Suprapubic skin (tissue), 4 donors: ENCODE measurements at regions not wholly inside any gene's neighbourhood (a gene's known extent, or its start where the extent isn't known, plus 50 kb on each side); places are given as distances from the start of the nearest gene placed in this dataset.

Source experiments
- EP300 ChIP-seq: sonication (generic); formaldehyde crosslinking; IDR thresholded peaks from one replicate; pipeline ENCODE4 v1.6.1; 2017; ENCODE audit warnings: antibody characterized with exemption
- POLR2A ChIP-seq, 2 donors: fragments of 450-650 bp; IDR thresholded peaks; one replicate each; pipeline ENCODE4 v1.6.1; 2017; ENCODE audit warnings: antibody characterized with exemption in 2 of 2, mild to moderate bottlenecking in 2 of 2, moderate library complexity in 2 of 2
- POLR2AphosphoS5 ChIP-seq, 3 donors: sonication (generic); formaldehyde crosslinking; IDR thresholded peaks; one replicate each; pipeline ENCODE4 v1.6.1; 2017; ENCODE audit warnings: antibody characterized with exemption in 3 of 3

DNA sequence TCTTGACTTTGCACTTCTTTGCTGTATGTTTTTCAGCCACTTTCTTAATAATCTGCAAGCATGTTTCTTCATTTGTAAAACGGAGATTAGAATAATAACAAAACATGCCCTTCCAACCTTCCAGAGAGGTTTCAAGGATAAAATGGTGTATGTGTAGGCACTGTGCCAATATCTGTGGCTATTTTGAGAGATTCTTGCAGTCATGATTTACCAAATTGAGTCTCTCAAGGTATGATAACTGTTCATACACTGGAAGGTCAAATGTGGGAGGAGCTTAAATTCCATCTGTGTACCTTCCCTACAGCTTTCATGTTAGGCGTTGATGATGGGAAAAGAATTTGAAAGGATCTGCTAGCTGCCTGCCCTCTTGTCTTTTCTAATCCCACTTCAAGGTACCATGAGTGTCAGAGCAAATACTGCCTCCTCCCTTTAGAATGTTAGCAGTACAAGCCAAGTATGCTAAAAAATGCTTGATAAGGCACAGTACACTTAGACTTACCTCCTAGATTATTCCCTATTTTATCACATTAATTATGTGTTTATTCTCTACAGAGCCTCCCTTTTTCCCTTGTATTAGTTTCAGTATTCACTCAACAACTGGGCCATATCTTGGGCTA lies 78.0 kb upstream of the ST8SIA2 start:
- TF ChIP-seq EP300 (no peak), POLR2A (IDR thresholded peaks at IDR 0.05) (no peak), POLR2AphosphoS5 (IDR thresholded peaks at IDR 0.05) (no peak)
